HEK293 (cell line): ENCODE measurements at regions not wholly inside any gene's neighbourhood (a gene's known extent, or its start where the extent isn't known, plus 50 kb on each side); places are given as distances from the start of the nearest gene placed in this dataset.

ENCODE experiments used
- CTCF ChIA-PET: fragments of 350-600 bp; formaldehyde crosslinking; extraction: SDS; loops from one replicate; lab custom pipeline; 2021; ENCODE audit warnings: antibody characterized with exemption; lab: Yijun Ruan, JAX
- POLR2A ChIA-PET: fragments of 300-600 bp; formaldehyde crosslinking; extraction: SDS; loops from one replicate; lab custom pipeline; 2020; ENCODE audit warnings: antibody characterized with exemption, inconsistent platforms; lab: Yijun Ruan, JAX
- H3K27ac ChIP-seq: fragments of 200-500 bp; sonication (Bioruptor generic); 2 replicates; pipeline ENCODE4 v1.5.1; 2014; ENCODE audit warnings: low read depth, low read length, control low read depth, inconsistent platforms; ENCODE audit errors: extremely low read depth
- H3K36me3 ChIP-seq, 2 experiments: fragments of 200-500 bp in 1 of 2; sonication (Bioruptor generic) in 1 of 2; 1 replicate in 1 of 2; 2 replicates in 1 of 2; pipeline ENCODE4 v1.5.1; 2014 to 2017; ENCODE audit warnings: inconsistent platforms in 2 of 2, low read length in 2 of 2; ENCODE audit not compliant: control insufficient read depth in 2 of 2, insufficient read depth in 1 of 2
- H3K4me1 ChIP-seq: fragments of 200-500 bp; sonication (Bioruptor generic); 2 replicates; pipeline ENCODE4 v1.5.1; 2014; ENCODE audit warnings: mild to moderate bottlenecking, low read length, inconsistent platforms; ENCODE audit not compliant: control insufficient read depth, insufficient read depth
- H3K4me3 ChIP-seq: 2 replicates; pipeline ENCODE4 v1.5.1; 2011; ENCODE audit warnings: low read depth, mild to moderate bottlenecking, control low read depth, low read length, moderate library complexity
- H3K9me3 ChIP-seq: fragments of 200-500 bp; sonication (Bioruptor generic); 2 replicates; pipeline ENCODE4 v1.5.1; 2014; ENCODE audit warnings: low read depth, low read length, inconsistent platforms; ENCODE audit not compliant: control insufficient read depth, insufficient read depth
- GFI1B ChIP-seq: fragments of 450-650 bp; formaldehyde crosslinking; IDR thresholded peaks from 2 replicates; pipeline ENCODE4 v1.5.1; 2016; ENCODE audit warnings: missing biosample characterization, missing genetic modification characterization
- HOXD13 ChIP-seq: sonication (generic); formaldehyde crosslinking; IDR thresholded peaks from 2 replicates; pipeline ENCODE4 v1.8.0; 2022; ENCODE audit warnings: missing genetic modification reagents, borderline replicate concordance
- RBAK ChIP-seq: fragments of 450-650 bp; formaldehyde crosslinking; IDR thresholded peaks from 2 replicates; pipeline ENCODE4 v1.5.1; 2016; ENCODE audit warnings: missing biosample characterization, missing genetic modification characterization
- TRIM28 ChIP-seq: IDR thresholded peaks from 2 replicates; pipeline ENCODE4 v1.6.1; 2011; ENCODE audit warnings: low read length, control low read depth, borderline replicate concordance
- ZNF10 ChIP-seq: fragments of 450-650 bp; formaldehyde crosslinking; IDR thresholded peaks from 2 replicates; pipeline ENCODE4 v1.5.1; 2017; ENCODE audit warnings: missing biosample characterization, missing genetic modification characterization
- ZNF112 ChIP-seq: fragments of 450-650 bp; formaldehyde crosslinking; IDR thresholded peaks from 2 replicates; pipeline ENCODE4 v1.5.0; 2017; ENCODE audit warnings: missing biosample characterization, missing genetic modification characterization
- ZNF214 ChIP-seq: fragments of 450-650 bp; formaldehyde crosslinking; IDR thresholded peaks from 2 replicates; pipeline ENCODE4 v1.5.1; 2017; ENCODE audit warnings: missing biosample characterization, mild to moderate bottlenecking, missing genetic modification characterization, borderline replicate concordance
- ZNF354C ChIP-seq: fragments of 450-650 bp; formaldehyde crosslinking; IDR thresholded peaks from 2 replicates; pipeline ENCODE4 v1.5.1; 2016; ENCODE audit warnings: missing biosample characterization, missing genetic modification characterization, low read depth, borderline replicate concordance
- ZNF423 ChIP-seq: fragments of 450-650 bp; formaldehyde crosslinking; IDR thresholded peaks from 2 replicates; pipeline ENCODE4 v1.5.1; 2016; ENCODE audit warnings: missing biosample characterization, missing genetic modification characterization
- ZNF596 ChIP-seq: fragments of 450-650 bp; IDR thresholded peaks from 2 replicates; pipeline ENCODE4 v1.5.0; 2018; ENCODE audit warnings: missing biosample characterization, mild to moderate bottlenecking, missing genetic modification characterization, moderate library complexity
- ZNF701 ChIP-seq: fragments of 450-650 bp; formaldehyde crosslinking; IDR thresholded peaks from 2 replicates; pipeline ENCODE4 v1.5.1; 2016; ENCODE audit warnings: missing biosample characterization, missing genetic modification characterization
- TF ChIP-seq, protein P1 (sequence below): sonication (generic); formaldehyde crosslinking; IDR thresholded peaks from 2 replicates; pipeline ENCODE4 v1.8.1; 2022; ENCODE audit warnings: mild to moderate bottlenecking, moderate library complexity, missing genetic modification reagents
- TF ChIP-seq, protein P2 (sequence below): fragments of 450-650 bp; formaldehyde crosslinking; IDR thresholded peaks from 2 replicates; pipeline ENCODE4 v1.5.1; 2016; ENCODE audit warnings: missing biosample characterization, missing genetic modification characterization

DNA sequence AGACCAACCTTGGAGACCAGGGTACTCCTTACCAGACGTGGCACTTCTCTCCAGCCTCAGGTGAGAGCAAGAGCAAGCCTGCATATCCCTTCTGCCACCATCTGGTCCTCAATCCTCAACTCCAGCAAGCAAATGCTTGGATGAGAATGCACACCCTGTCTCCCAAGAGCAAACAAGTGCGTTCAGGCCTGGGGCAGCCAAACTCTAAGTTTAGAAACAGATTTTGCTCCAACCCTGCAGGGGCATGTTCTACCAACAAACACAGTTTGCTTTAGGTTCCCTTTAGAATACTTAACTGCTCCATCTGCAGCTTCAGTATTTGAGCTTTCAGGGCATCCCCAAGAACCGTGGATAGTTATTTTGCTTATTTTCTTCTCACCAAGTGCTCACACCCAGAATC is 55.9 kb upstream of the FICD start:
- no peak overlapping the region for H3K4me3 ChIP-seq
- CTCF ChIA-PET = interaction anchor here (0.8 to 1.0 kb wide), 2 partner anchors 11 to 469 kb away, joined by 4 read pairs; no protein-coding TSS in a partner anchor
- H3K4me1 ChIP-seq = no peaks in the 10 kb centered on the region
- no peak overlapping the region for H3K27ac ChIP-seq
- H3K36me3 ChIP-seq = no peaks in the 10 kb centered on the region
- TF ChIP-seq ZNF354C (tag by site-specific recombination) (no peak), TRIM28 (no peak), ZNF701 (tag by site-specific recombination) (no peak)
- TF ChIP-seq, protein P1, sequence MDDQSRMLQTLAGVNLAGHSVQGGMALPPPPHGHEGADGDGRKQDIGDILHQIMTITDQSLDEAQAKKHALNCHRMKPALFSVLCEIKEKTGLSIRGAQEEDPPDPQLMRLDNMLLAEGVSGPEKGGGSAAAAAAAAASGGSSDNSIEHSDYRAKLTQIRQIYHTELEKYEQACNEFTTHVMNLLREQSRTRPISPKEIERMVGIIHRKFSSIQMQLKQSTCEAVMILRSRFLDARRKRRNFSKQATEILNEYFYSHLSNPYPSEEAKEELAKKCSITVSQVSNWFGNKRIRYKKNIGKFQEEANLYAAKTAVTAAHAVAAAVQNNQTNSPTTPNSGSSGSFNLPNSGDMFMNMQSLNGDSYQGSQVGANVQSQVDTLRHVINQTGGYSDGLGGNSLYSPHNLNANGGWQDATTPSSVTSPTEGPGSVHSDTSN (CRISPR knock-in tag) = no peak
- TF ChIP-seq, protein P2, sequence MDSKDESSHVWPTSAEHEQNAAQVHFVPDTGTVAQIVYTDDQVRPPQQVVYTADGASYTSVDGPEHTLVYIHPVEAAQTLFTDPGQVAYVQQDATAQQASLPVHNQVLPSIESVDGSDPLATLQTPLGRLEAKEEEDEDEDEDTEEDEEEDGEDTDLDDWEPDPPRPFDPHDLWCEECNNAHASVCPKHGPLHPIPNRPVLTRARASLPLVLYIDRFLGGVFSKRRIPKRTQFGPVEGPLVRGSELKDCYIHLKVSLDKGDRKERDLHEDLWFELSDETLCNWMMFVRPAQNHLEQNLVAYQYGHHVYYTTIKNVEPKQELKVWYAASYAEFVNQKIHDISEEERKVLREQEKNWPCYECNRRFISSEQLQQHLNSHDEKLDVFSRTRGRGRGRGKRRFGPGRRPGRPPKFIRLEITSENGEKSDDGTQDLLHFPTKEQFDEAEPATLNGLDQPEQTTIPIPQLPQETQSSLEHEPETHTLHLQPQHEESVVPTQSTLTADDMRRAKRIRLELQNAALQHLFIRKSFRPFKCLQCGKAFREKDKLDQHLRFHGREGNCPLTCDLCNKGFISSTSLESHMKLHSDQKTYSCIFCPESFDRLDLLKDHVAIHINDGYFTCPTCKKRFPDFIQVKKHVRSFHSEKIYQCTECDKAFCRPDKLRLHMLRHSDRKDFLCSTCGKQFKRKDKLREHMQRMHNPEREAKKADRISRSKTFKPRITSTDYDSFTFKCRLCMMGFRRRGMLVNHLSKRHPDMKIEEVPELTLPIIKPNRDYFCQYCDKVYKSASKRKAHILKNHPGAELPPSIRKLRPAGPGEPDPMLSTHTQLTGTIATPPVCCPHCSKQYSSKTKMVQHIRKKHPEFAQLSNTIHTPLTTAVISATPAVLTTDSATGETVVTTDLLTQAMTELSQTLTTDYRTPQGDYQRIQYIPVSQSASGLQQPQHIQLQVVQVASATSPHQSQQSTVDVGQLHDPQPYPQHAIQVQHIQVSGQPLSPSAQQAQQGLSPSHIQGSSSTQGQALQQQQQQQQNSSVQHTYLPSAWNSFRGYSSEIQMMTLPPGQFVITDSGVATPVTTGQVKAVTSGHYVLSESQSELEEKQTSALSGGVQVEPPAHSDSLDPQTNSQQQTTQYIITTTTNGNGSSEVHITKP (tag by site-specific recombination) = no peak
- H3K9me3 ChIP-seq = no peaks in the 10 kb centered on the region
- POLR2A ChIA-PET = no interaction called here

DNA sequence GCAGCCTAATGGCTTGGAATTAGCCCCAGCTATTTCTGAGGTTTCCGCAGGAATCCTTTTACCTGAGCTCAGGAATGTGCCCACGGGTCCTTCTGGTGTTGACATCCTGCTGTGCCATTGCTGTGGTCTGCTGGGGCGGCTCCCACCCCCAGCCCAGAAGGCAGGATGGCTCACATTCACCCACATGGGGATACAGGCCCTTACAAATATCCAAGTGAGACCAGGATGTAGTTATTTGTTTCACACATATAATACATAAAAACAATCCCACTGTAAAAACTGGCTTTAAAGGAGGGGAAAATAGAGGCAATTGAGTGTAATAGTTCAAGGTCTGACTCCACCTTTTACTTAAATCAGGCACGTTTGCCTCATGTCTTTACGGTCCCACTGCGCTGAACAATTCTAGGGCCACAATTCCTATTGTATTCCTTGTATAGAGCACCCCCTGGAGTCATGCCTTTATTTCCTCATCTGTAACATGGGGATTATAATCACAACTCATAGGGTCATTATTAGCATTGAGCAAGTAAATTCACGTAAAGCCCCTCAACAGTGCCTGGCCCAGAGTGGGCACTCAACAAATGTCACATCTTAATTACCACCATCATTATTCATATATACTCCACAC is 57.2 kb upstream of the FICD start:
- H3K36me3 ChIP-seq = no peaks in the 10 kb centered on the region
- no peak overlapping the region for H3K27ac ChIP-seq
- no peak for TF ChIP-seq ZNF354C (tag by site-specific recombination)
- TF ChIP-seq, protein P2 (tag by site-specific recombination) = no peak
- TF ChIP-seq ZNF596 (tag by site-specific recombination) = no peak
- no peak for TF ChIP-seq ZNF214 (tag by site-specific recombination)
- no peak for TF ChIP-seq ZNF112 (tag by site-specific recombination)
- TF ChIP-seq ZNF10 = no peak
- TF ChIP-seq RBAK (tag by site-specific recombination) = no peak
- TF ChIP-seq HOXD13 (CRISPR knock-in tag) = no peak
- TF ChIP-seq GFI1B = no peak
- no peak for TF ChIP-seq ZNF423
- TF ChIP-seq, all 188 proteins: peak for 0
- H3K4me3 ChIP-seq = no peak overlapping the region
- POLR2A ChIA-PET = no interaction called here
- no peaks in the 10 kb centered on the region for H3K9me3 ChIP-seq
- no peaks in the 10 kb centered on the region for H3K4me1 ChIP-seq
- CTCF ChIA-PET = interaction anchor here (0.6 to 2.4 kb wide), 10 partner anchors 11 to 465 kb away, joined by 3 to 21 read pairs (median 3); no protein-coding TSS in a partner anchor
